PC-9 (cell line): ENCODE measurements at regions not wholly inside any gene's neighbourhood (a gene's known extent, or its start where the extent isn't known, plus 50 kb on each side); places are given as distances from the start of the nearest gene placed in this dataset.

ENCODE experiments used
- EZH2 ChIP-seq: fragments of 200-600 bp; sonication (generic); IDR thresholded peaks from 2 replicates; pipeline ENCODE4 v1.8.0; 2017; ENCODE audit warnings: antibody characterized with exemption, low read depth
- TF ChIP-seq, protein P1 (sequence below): fragments of 200-600 bp; sonication (generic); conservative IDR thresholded peaks from 2 replicates; pipeline ENCODE4 v1.6.1; 2017; ENCODE audit warnings: mixed run types, antibody characterized with exemption, mild to moderate bottlenecking, moderate library complexity

DNA sequence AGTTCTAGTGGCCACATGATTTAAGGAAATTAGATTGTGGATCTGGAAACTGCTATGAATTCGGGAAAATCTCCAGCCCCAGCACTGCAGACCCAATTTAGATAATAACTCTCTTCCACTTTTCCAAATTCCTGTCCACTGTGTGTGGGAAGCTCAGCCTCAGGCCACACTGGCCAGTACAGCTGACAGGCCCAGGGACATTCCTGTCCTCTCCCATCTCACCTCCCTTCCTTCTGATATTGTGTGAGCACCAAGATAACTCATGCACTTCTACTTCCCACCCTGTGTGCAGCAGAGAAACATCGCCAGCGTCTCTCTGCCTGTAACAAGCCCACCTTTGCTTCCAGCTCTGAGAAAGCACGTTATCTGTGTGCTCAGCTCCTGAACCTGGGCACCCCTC is 145.1 kb upstream of the RREB1 start:
- TF ChIP-seq, protein P1, sequence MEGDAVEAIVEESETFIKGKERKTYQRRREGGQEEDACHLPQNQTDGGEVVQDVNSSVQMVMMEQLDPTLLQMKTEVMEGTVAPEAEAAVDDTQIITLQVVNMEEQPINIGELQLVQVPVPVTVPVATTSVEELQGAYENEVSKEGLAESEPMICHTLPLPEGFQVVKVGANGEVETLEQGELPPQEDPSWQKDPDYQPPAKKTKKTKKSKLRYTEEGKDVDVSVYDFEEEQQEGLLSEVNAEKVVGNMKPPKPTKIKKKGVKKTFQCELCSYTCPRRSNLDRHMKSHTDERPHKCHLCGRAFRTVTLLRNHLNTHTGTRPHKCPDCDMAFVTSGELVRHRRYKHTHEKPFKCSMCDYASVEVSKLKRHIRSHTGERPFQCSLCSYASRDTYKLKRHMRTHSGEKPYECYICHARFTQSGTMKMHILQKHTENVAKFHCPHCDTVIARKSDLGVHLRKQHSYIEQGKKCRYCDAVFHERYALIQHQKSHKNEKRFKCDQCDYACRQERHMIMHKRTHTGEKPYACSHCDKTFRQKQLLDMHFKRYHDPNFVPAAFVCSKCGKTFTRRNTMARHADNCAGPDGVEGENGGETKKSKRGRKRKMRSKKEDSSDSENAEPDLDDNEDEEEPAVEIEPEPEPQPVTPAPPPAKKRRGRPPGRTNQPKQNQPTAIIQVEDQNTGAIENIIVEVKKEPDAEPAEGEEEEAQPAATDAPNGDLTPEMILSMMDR = no peak
- TF ChIP-seq EZH2 = no peak
